HepG2 (cell line): ENCODE measurements at regions not wholly inside any gene's neighbourhood (a gene's known extent, or its start where the extent isn't known, plus 50 kb on each side); places are given as distances from the start of the nearest gene placed in this dataset.

Source experiments
- ATAC-seq: fragments of 200-7000 bp; cut with Tn5 transposase; 3 replicates; pipeline ENCODE4 v1.9.1; 2020; ENCODE audit warnings: mild to moderate bottlenecking, moderate library complexity
- BruUV-seq: library from RNA; stranded (reverse); fragments of 400-500 nt; replicated peaks from 2 replicates; lab custom pipeline; 2021; lab: Mats Ljungman, UMichigan
- CTCF ChIA-PET: fragments of 300-600 bp; formaldehyde crosslinking; extraction: SDS; loops from one replicate; lab custom pipeline; 2021; ENCODE audit warnings: low total read pairs, inconsistent platforms, low intra/inter-chr PET ratio; lab: Yijun Ruan, JAX
- POLR2A ChIA-PET: fragments of 350-600 bp; sonication (Branson Sonifier 250); formaldehyde crosslinking; loops from one replicate; lab custom pipeline; 2020; ENCODE audit warnings: antibody characterized with exemption, inconsistent platforms; lab: Yijun Ruan, JAX
- DNase-seq: peaks from one replicate; pipeline ENCODE4 v3.0.0-alpha.2; 2015; ENCODE audit warnings: low spot score
- FAIRE-seq: peaks from 3 replicates; lab custom pipeline; 2011; peaks lifted over from hg19 to GRCh38; lab: Jason Lieb, UNC
- H2AFZ ChIP-seq: one replicate; pipeline ENCODE4 v1.6.1; 2011; ENCODE audit warnings: low read length, inconsistent platforms
- H3K27ac ChIP-seq: fragments of 300-600 bp; 3 replicates; pipeline ENCODE4 v1.8.0; 2011; ENCODE audit warnings: mixed run types, mild to moderate bottlenecking, mixed read lengths, low read length, inconsistent platforms; ENCODE audit not compliant: insufficient read depth; ENCODE audit errors: extremely low read length
- H3K27me3 ChIP-seq, 2 experiments: fragments of 200-600 bp in 1 of 2; 2 replicates in 1 of 2; 3 replicates in 1 of 2; pipeline versions ENCODE4 v1.6.0 to v1.8.0; 2011; ENCODE audit warnings: low read length in 2 of 2, mild to moderate bottlenecking in 2 of 2, moderate library complexity in 2 of 2, inconsistent platforms in 1 of 2; ENCODE audit not compliant: insufficient read depth in 2 of 2, control insufficient read depth in 1 of 2
- H3K36me3 ChIP-seq, 2 experiments: fragments of 200-600 bp in 1 of 2; replicated peaks in 1 of 2; 2 replicates in 1 of 2; 3 replicates in 1 of 2; pipeline versions ENCODE4 v1.5.1 to v1.8.0; 2011; ENCODE audit warnings: low read length in 2 of 2, inconsistent platforms in 1 of 2; ENCODE audit not compliant: insufficient read depth in 2 of 2, control insufficient read depth in 1 of 2
- H3K4me1 ChIP-seq: 2 replicates; pipeline ENCODE4 v1.5.1; 2012; ENCODE audit warnings: low read length, inconsistent platforms; ENCODE audit not compliant: insufficient read depth
- H3K4me2 ChIP-seq: 2 replicates; pipeline ENCODE4 v1.6.0; 2011; ENCODE audit warnings: low read depth, low read length, inconsistent platforms
- H3K4me3 ChIP-seq, 3 experiments: fragments of 200-600 bp in 1 of 3; sonication (generic), shearing (Covaris generic) in 1 of 3; replicated peaks in 1 of 3; 2 replicates each; pipeline ENCODE4 v1.5.1; 2011 to 2016; ENCODE audit warnings: low read length in 3 of 3, inconsistent platforms in 2 of 3, low read depth in 2 of 3, mild to moderate bottlenecking in 2 of 3, control low read depth in 1 of 3, mixed read lengths in 1 of 3; ENCODE audit not compliant: insufficient read depth in 1 of 3
- H3K79me2 ChIP-seq: one replicate; pipeline ENCODE4 v1.6.1; 2011; ENCODE audit warnings: low read length, inconsistent platforms; ENCODE audit not compliant: insufficient read depth
- H3K9ac ChIP-seq: 2 replicates; pipeline ENCODE4 v1.6.0; 2011; ENCODE audit warnings: mild to moderate bottlenecking, low read depth, low read length, inconsistent platforms; ENCODE audit not compliant: insufficient read depth
- H3K9me3 ChIP-seq: 2 replicates; pipeline ENCODE4 v1.5.1; 2012; ENCODE audit warnings: mild to moderate bottlenecking, low read length
- H4K20me1 ChIP-seq: 2 replicates; pipeline ENCODE4 v1.6.0; 2011; ENCODE audit warnings: inconsistent platforms, mild to moderate bottlenecking, low read length, moderate library complexity; ENCODE audit not compliant: insufficient read depth
- SMAD9 ChIP-seq: sonication (generic); formaldehyde crosslinking; IDR thresholded peaks from 2 replicates; pipeline ENCODE4 v1.5.1; 2020; ENCODE audit warnings: mild to moderate bottlenecking, missing genetic modification reagents
- SP5 ChIP-seq: IDR thresholded peaks from 2 replicates; pipeline ENCODE4 v1.6.1; 2016; ENCODE audit warnings: low read depth, borderline replicate concordance
- TFE3 ChIP-seq: IDR thresholded peaks from 2 replicates; pipeline ENCODE4 v1.6.1; 2016
- THRA ChIP-seq: sonication (generic); formaldehyde crosslinking; IDR thresholded peaks from 2 replicates; pipeline ENCODE4 v1.4.0; 2020; ENCODE audit warnings: missing genetic modification reagents, borderline replicate concordance
- ZNF598 ChIP-seq: sonication (generic); formaldehyde crosslinking; IDR thresholded peaks from 2 replicates; pipeline ENCODE4 v1.5.1; 2020; ENCODE audit warnings: mild to moderate bottlenecking, missing genetic modification reagents, borderline replicate concordance
- ZNF629 ChIP-seq: sonication (generic); formaldehyde crosslinking; conservative IDR thresholded peaks from 2 replicates; pipeline ENCODE4 v1.5.0; 2020; ENCODE audit warnings: missing genetic modification reagents
- ZNF703 ChIP-seq: sonication (generic); formaldehyde crosslinking; IDR thresholded peaks from 2 replicates; pipeline ENCODE4 v1.5.1; 2020; ENCODE audit warnings: missing genetic modification reagents, mild to moderate bottlenecking, moderate library complexity, borderline replicate concordance
- ZNF784 ChIP-seq: sonication (generic); formaldehyde crosslinking; IDR thresholded peaks from 2 replicates; pipeline ENCODE4 v1.5.1; 2020; ENCODE audit warnings: missing genetic modification reagents, mild to moderate bottlenecking, borderline replicate concordance
- ZNF800 ChIP-seq: sonication (generic); formaldehyde crosslinking; IDR thresholded peaks from 2 replicates; pipeline ENCODE4 v1.4.0; 2020; ENCODE audit warnings: missing genetic modification reagents
- ZNF878 ChIP-seq: sonication (generic); formaldehyde crosslinking; IDR thresholded peaks from 2 replicates; pipeline ENCODE4 v1.8.1; 2023; ENCODE audit warnings: mild to moderate bottlenecking, missing genetic modification reagents, moderate library complexity
- WGBS: methylation state at CpG from one replicate; pipeline ENCODE4 v1.1.6; 2017; ENCODE audit warnings: low lambda C conversion rate; 5-methylcytosine and 5-hydroxymethylcytosine counted together
- in situ Hi-C: cut with HindIII; loops from 2 replicates; pipeline ENCODE4 v1.10.0; 2017; ENCODE audit warnings: low pct_unique_long_range_greater_than_20kb; ENCODE audit not compliant: extremely low pct_ligation_motif_present
- intact Hi-C: fragments of 100-400 bp; cut with micrococcal nuclease; formaldehyde crosslinking; loops from one replicate; pipeline ENCODE4 v1.10.0; 2022; ENCODE audit not compliant: unreplicated experiment

- H3K4me2 ChIP-seq, result no peak overlapping the region
- no peaks in the 10 kb centered on the region for H3K79me2 ChIP-seq
- POLR2A ChIA-PET, result no interaction called here
- BruUV-seq, result no TSS peak
- H3K4me3 ChIP-seq, result no peak overlapping the region
- TF ChIP-seq ZNF703 (CRISPR knock-in tag), result no peak
- H3K9ac ChIP-seq, result no peak overlapping the region
- in situ Hi-C loops (no loop called here), intact Hi-C loops (no loop called here)
- no peak overlapping the region for H2AFZ ChIP-seq
- no peaks in the 10 kb centered on the region for H3K4me1 ChIP-seq
- H3K27me3 ChIP-seq, result no peaks in the 10 kb centered on the region
- no peak overlapping the region for H3K27ac ChIP-seq
- DNase-seq, result no peak
- H4K20me1 ChIP-seq, result no peaks in the 10 kb centered on the region
- no peaks in the 10 kb centered on the region for H3K36me3 ChIP-seq
- FAIRE-seq, result no peak
- CTCF ChIA-PET, result no interaction called here
- H3K9me3 ChIP-seq, result no peaks in the 10 kb centered on the region
- no peak for ATAC-seq
These were observed 105.9 kb downstream of the PLK2 start for GRCh38 chr5:58353992-58354391.

- ATAC-seq (no peak), FAIRE-seq (no peak), DNase-seq (no peak)
- intact Hi-C loops, result no loop called here
- Histone ChIP-seq H3K36me3 (no peaks in the 10 kb centered on the region), H3K27me3 (no peaks in the 10 kb centered on the region), H3K27ac (no peak overlapping the region), H2AFZ (no peak overlapping the region), H3K9me3 (no peaks in the 10 kb centered on the region), H3K4me3 (no peak overlapping the region), H3K4me1 (no peaks in the 10 kb centered on the region), H3K4me2 (no peak overlapping the region), H3K9ac (no peak overlapping the region), H4K20me1 (no peaks in the 10 kb centered on the region), H3K79me2 (no peaks in the 10 kb centered on the region)
- 0% methylated on average over 1 of the region's 1 CpG for WGBS
- no peak for TF ChIP-seq ZNF598 (CRISPR knock-in tag)
- no peak for TF ChIP-seq SMAD9 (CRISPR knock-in tag)
- TF ChIP-seq TFE3 (CRISPR knock-in tag), result no peak
- no peak for TF ChIP-seq ZNF629 (CRISPR knock-in tag)
- TF ChIP-seq ZNF784 (CRISPR knock-in tag), result no peak
- TF ChIP-seq SP5 (CRISPR knock-in tag), result no peak
- TF ChIP-seq ZNF800 (CRISPR knock-in tag), result no peak
- TF ChIP-seq ZNF878 (CRISPR knock-in tag), result no peak
- TF ChIP-seq THRA (CRISPR knock-in tag), result no peak
- in situ Hi-C loops, result no loop called here
- POLR2A ChIA-PET, result no interaction called here
- no TSS peak for BruUV-seq
- CTCF ChIA-PET, result no interaction called here
These were observed 108.7 kb downstream of the PLK2 start for GRCh38 chr5:58351190-58351589.
